HG02678 (cell line): ENCODE measurements at regions not wholly inside any gene's neighbourhood (a gene's known extent, or its start where the extent isn't known, plus 50 kb on each side); places are given as distances from the start of the nearest gene placed in this dataset.

Source experiments
- ATAC-seq: cut with Tn5 transposase; IDR thresholded peaks from one replicate; pipeline ENCODE4 v1.9.1; 2021; ENCODE audit warnings: mild to moderate bottlenecking, moderate library complexity; ENCODE audit not compliant: unreplicated experiment

DNA sequence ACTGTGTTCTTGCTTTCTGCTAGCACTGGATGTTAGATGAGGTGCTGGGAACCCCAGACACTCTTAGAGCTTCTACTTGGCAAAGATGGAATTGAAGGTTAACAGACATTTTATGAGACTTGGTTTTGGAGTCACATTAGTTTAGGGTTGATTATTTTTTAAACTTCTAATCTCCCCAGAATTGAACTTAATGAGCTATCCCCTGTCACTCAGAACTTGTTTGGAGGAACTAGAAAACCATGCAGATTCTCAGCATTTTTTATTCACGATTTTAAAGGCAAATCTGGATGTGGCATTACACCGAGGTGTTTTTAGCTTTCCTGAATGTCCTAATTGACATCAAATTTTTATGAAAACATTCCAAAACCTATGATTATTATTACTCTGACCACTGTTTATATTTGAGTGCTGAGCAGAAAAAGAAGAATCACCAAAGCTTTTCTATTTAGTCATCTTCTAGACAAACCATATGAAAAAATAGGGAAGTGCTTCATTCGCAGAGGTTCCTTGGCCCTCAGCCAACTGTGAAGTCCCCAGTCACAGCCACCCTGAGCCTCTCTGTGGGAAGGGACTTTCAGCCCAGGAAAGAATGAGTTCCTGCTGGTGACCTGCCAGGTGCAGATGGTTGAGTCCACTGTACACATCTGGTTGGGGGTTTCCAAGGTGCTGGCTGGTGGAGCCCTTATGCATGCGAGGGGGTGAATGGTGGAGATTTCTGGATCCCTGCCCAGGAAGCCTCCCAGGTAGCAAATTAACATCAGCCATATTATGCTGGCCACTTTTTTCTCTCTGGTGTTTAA lies 196.0 kb upstream of the TOPAZ1 start:
- peak; percentile 89 for ATAC-seq

DNA sequence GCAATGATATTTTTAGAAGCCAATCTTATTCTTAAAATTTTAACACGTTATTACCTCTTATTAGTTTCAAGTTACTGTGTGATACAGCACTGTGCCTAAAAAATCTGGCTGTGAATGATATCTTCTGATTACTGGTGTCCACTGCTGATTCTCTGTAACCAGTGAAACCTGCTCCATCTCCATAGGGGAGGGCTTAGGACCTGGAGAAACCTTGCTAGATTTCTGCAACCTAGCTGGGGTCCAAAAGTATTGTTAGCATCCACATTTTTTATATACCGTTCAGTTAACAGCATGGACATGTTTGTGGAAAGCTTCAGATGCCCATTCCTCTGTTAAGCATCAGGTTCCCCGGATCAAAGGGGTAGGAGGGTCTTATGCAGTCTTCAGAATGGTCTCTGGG lies 193.9 kb upstream of the TOPAZ1 start:
- ATAC-seq, result no peak

DNA sequence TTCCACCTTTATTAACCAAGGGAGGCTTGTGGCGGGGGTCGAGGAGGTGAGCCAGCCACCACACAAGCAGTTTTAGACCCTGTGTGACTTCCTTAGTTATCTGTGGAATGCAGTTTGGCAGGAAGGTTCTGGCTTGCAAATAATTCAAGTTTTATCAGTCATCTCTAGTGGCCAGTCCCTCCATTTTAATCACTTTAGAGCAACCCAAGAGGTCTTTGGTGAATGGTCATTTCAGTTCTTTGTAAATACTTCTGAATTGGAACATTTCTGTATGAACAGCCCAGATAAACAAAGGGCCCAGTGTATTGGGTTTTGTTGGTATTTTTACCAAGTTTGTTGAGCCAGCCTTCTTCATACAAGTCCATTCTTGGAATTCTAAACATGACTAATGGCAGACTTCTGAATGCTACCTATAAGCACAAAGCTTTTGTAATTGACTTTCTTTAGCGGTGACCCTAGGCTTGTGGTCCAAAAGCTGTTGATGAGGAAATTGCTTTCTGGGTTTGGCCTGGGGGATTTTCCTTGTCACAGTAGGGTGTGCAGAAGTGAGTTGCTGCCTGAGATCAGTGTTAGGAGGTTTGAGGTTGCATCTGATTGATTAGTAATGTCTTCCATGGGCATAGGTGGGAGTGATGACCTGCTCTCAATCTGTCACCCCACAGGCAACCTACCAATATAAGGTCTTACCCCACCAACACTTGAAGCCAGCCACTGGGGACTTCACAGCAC lies 193.3 kb upstream of the TOPAZ1 start:
- no peak for ATAC-seq

DNA sequence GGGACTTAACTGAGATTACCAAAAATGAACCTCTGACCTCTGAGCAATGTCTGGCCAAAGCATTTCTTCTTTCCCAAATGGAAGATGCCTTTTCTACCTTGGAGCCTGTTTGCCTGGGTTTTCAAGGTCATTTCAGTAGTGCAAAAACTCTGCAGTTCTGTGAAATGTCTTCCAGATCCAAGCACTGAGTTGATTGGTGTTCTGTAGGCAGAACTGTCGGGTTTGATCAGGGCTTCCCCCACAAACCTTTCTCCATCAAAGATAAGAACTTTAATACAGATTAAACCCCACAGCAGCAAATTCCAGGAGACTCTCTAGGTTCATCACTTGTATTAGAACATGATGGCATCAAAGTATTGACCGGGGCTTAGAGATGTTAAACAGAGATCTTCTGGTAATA lies 192.7 kb upstream of the TOPAZ1 start:
- ATAC-seq, result no peak

DNA sequence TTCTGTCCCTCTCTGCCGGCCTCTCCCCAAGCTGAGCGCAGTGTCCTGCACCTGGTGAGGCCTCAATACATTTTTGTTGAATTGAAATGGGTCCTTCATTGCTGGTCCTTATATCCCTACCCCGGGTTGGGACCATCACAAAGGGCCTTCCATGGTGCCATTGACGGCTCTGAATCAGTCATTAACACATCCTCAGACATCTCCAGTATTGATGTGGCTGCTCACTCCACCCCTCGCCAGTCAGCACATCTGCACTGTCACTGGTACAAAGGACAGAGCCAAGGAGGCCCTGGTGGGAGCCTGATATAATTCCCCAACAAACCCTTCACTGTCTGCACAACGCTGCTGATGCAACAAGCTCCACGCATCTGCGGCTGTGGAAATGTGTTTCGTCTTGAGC lies 191.6 kb upstream of the TOPAZ1 start:
- no peak for ATAC-seq

DNA sequence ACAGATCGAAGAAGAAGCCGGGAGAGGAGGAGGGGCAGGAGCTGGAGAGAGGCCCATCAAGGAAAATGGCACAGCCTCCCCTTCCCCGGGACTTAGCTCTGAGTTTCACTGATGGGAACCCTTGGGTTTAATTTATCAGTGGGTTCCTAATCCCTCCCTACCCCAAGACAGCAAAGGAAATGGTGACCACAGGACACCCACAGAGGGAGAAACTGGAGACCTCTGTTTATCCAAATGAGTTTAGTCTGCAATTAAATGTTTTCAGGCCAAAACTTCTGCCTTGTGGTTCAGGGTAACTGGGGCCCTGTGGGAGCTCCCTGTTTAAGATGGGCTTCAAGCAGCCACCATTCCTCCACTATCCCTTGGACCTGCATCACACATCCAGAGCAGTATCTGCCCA lies 190.8 kb upstream of the TOPAZ1 start:
- no peak for ATAC-seq

DNA sequence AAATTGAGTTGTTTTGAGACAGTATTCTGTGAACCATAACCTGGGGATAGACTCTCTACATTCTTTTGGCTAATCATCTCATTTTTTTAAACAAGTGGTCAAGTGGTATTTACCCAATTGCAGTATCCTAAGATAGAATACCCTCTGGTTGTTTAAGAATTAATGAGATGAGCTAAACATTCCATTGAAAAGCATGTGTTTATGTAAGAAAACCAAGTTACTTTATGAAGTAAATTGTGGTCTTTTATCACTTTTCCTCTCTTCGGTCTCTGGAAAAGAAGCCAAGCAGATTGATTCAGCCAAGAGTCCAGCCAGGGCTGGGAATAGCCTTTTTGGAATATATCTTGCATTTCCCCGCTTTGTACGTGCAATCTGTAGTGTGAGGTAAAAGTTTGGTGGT lies 185.7 kb upstream of the TOPAZ1 start:
- ATAC-seq, result no peak

DNA sequence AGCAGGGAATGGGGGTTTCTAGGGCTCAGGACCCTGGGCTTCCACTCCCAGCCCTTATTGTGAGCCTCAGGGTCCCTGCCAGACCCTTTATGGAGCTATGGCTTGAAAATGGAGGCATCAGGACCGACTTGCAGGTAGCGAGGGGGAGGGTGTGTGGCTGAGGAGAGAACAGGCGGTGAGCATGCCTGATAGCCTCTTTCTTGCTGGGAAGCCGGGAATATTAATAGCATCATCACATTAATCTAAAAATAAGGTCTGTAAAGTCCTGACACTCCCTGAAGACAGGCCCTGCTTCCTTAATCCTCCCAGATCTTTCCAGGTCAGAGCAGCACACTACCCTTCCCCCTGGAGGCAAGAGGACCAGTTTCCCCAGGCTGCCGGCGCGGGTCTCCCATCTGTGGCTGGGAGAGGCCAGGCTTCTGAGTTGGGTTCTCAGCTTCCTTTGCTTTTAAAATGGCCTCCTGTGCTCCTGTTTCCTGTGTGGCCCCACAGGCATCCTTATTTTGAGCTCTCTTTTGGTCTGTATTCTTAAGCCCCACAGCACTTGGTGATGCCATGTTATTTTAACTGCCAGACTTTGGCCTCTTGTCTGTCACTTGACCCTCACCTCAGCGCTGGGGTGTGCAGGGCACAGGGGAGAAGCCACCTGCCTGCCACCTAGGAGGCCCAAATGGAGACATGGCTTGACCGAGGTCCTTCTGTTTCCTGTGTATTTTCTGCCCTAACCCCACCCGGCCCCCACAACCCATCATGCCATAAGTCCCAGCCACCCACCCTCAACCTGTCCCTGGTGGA lies 185.0 kb upstream of the TOPAZ1 start:
- no peak for ATAC-seq

DNA sequence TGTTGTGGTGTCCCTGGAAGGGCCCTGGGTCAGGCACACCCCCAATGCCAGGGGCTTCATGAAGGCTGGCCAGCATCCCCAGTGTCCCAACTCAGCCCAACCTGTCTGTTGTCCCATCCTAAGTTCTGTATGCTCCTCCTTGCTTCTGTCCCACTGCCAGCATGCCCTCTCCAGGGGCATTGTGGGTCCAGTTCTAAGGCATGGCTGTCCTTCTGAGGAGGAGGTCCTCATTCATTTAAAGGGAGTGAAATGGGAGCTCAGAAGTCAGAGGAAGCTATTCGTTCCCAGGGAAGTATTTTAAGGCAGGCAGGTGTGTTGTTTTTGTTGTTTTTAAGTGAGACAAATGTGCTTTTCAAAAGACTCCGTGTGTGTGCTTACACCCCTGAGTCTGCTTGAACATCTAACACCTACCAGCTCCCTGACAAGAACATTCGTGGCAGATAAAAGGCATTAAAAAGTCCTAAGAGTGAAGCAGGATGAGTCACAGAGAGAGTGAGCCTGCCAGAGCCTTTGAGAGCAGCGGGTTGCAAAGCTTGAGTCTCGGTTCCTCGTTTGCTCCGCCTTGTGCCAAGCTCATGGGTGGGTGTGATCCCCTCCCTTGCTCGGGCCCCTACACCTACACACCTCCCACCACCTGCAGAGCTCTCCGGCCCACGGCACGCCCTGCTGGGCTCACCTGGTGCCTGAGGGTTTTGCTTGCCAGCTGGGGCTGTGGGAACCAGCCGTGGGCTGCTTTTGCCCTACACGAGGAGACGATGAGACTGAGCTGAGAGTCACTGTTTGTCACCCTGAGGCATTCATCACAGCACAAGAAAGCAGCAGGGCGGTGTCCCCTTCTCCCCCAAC lies 183.4 kb upstream of the TOPAZ1 start:
- ATAC-seq, result peak; percentile 92

DNA sequence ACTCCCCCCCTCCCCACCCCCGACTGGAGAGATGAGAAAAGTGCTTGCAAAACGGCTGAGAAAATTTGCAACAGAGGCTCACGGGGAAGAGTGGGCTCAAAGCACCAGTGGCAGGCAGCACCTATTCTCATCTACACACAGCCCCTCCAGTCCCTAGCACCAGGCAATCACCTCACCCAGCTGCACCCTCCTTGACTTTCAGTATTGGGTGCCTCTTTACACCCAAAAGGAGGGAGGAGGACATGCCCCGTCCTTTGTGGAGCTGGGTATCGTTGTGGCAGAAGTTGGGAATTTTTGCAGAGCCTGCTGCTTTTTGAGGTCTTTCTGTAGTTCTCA lies 182.8 kb upstream of the TOPAZ1 start:
- ATAC-seq, result peak; percentile 15

DNA sequence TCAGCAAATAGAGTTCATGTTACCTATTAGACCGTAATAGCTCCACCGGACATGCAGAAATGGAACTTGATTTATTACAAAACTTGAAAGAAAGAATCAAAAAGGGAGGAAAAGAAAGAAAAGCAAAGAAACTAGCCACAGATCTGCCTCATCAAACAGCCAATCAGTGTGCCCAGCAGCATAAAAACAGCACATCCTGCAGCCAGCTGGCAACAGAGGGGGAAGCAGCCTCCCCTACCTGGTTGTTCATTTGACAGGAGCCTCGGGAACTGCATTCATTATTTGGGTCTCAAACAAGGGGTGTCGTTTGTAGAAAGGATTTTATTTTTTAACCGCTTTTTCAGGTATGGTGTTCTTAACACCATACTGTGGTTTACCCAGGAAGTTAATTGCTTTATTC lies 181.5 kb upstream of the TOPAZ1 start:
- ATAC-seq, result no peak

DNA sequence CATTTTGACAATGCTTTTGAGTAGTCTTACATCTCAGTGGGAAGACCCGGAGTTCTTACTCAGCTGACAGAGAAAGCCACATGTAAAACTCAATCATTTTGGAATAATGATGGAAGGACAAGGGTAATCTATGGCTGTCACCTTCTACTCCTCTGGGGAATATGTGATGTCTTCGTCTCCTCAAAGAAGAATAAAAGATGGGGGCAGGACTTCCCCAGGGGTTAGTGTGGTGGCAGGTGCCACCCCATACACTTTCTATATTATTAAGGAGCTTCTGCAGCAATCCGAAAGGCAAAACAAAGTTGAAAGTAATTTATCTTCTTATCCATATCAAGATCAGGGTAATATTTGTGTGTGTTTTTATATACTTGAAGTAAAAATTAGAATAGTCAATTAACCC lies 180.4 kb upstream of the TOPAZ1 start:
- ATAC-seq, result no peak

DNA sequence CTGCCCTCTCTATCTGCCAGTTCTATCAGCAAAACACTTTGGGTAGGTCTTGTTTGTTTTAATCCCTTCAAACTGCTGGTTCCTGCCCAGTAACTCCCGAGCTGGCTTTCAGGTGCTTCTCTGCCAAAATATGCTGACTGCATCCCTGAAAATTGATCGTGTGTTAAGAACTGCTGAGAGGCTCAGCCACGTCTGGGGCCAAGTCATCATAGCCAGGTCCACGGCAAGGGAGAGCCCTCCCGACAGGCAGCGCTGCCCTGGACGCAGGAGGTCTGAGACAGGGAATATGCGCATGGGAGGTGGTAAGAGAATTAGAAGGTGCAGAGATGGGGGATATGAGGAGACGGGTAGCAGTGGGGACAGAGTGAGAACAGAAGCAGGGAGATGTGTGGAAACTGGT lies 179.7 kb upstream of the TOPAZ1 start:
- ATAC-seq, result no peak

DNA sequence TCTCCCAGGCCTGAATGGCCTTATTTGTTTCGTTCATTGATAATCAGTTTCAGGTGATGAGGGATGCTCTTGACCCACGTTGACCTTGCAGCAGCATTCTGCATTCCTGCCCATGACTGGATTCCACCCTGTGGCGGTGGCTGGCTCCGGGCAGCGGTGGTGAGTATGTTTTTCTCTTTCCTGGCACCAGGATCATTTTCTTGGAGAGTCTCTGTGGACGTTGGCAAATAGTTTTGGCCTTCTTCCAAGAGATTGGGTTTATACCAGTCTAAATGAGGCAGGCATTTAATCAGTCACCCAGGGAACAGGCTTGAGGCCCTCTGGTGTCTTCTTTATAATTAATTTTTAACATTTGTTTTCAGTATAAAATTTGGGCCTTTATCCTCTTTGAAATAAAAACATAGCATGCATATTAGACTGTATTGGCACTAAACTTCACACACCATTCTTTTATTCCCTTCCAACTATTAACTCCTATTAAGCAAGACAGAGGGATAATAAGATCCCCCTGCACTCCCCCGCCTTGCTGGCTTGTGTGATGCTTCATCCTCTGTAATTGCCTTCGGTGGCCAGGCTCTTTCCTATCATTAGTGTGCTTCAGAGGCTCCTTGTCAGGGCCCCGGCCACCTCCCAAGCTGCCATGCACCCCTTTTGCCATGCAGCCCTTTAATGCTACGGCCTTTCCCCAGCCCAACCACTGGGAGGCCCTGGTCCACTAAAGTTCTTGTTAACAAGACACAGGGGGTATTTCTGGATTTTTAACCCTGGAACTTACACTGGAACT lies 176.2 kb upstream of the TOPAZ1 start:
- ATAC-seq, result no peak

DNA sequence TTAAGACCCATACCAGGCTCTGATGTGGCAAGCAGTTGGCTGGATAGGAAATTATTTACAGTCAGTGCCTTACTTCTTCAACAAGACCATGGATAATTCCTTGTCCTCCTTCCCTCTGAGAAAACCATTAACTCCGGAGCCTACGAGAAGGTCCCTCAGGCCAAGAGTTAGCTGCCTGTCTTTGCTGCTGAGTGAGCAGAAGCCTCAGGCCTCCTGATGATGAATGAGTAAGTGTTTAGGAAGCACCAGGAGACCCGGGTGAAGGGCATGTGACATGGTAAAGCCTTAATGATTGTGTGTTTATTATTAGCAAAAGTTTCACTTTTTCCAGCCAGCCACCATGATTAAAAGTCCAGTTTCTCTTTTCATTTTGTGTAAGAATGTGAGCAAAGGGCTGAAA lies 174.9 kb upstream of the TOPAZ1 start:
- no peak for ATAC-seq

DNA sequence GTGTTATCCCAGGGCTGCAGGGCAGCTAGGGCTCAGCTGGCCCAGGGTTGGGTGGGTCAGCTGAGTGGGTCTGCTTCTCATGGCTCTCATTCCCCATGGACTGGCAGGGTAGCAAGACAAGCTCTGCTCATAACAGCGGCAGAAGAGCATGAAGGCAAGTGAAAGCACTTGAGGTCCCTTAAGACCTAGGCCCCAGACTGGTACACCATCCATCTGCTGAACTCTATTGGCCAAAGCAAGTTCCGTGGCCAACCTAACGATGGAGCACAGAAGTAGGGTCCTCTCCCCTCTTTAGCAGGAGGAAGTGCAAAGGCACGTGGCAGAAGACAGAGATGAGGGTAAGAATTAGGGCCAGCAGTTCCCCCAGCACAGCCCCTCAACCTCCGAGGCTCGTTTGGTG lies 174.3 kb upstream of the TOPAZ1 start:
- ATAC-seq, result no peak

DNA sequence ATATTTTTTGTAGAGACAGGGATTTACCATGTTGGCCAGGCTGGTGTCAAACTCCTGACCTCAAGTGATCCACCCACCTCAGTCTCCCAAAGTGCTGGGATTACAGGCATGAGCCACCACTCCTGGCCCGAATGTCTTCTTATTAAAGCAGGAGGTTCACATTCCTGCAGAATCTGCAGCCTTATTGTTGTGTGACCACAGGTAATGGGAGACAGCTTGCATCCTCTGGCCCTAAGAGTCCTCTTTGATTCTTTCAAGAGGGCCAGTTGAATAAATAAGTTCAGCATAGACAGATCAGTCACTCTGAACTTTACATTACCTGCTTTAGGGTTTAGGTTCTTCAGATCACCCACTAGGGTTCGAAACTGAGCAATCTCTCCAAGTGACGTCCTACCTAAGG lies 172.9 kb upstream of the TOPAZ1 start:
- ATAC-seq, result no peak

DNA sequence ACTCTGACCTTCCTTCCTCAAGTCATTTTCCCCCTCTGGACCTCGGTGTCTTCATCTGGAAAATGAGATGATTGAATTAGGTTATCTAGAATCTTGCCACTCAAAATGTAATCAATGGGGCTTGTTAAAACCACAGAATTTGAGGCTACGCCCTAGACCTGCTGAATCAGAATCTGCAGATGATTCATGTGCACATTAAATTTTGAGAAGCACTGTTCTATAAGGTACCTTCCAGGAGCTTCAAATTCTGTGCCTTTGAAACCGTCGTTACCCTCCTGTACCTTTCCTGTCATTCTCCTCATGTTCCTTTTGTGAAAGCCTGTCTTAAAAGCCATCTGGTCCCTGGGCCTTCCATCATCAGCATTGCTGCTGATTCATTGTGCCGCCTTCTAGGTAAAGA lies 172.4 kb upstream of the TOPAZ1 start:
- no peak for ATAC-seq

DNA sequence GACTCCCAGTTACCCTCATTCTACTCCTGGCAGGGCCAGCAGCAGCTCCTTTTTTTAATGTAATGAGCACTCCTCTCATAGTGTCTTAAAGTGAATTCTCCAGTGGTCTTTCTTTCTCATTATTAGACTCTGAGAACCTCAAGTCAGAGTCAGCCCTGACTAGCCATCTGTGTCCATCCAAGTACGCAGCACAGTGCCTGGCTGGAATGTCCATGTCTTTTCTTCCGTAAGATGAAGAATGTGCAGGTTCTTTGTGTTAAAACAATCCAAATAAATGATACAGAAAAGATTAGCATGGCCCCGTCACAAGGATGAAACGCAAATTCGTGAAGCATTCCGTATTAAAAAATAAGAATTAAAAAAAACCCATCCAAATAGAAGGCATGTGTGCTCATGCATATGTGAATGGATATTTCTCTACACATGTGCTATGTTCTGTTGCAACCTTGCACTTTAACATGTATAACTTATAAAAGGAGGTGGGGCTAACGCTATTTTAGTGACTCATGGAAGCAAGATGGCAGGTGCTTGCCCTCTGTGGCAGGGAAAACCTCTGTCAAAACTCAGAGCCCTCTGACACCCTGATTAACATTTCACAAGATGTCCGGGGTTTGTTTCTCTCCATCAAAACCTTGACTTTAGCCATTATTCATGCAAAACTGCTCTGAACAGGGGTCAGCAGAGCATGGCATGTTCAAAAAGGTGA lies 170.7 kb upstream of the TOPAZ1 start:
- ATAC-seq, result no peak
